CD14-positive monocyte (primary cell): ENCODE measurements at regions not wholly inside any gene's neighbourhood (a gene's known extent, or its start where the extent isn't known, plus 50 kb on each side); places are given as distances from the start of the nearest gene placed in this dataset.

Source experiments
- DNase-seq, 3 donors: peaks; one replicate each; pipeline ENCODE4 v3.0.0-alpha.2; 2011 to 2022
- H2AFZ ChIP-seq: 2 replicates; pipeline ENCODE4 v1.6.0; 2012; ENCODE audit warnings: mild to moderate bottlenecking, low read depth, low read length, inconsistent platforms; ENCODE audit not compliant: insufficient read depth, poor library complexity, severe bottlenecking
- H3K27ac ChIP-seq, 2 donors: 1 replicate in 1 of 2; 2 replicates in 1 of 2; pipeline ENCODE4 v1.5.1; 2012 to 2013; ENCODE audit warnings: low read length in 2 of 2, control low read depth in 1 of 2, inconsistent platforms in 1 of 2, low read depth in 1 of 2, mild to moderate bottlenecking in 1 of 2
- H3K27me3 ChIP-seq, 2 donors: one replicate each; pipeline versions ENCODE4 v1.6.0 to v1.6.1; 2011 to 2013; ENCODE audit warnings: low read length in 2 of 2; ENCODE audit not compliant: control insufficient read depth in 2 of 2, insufficient read depth in 2 of 2
- H3K36me3 ChIP-seq, 2 donors: replicated peaks in 1 of 2; 1 replicate in 1 of 2; 2 replicates in 1 of 2; pipeline versions ENCODE4 v1.5.1 to v1.6.1; 2012 to 2013; ENCODE audit warnings: low read length in 2 of 2, control low read depth in 1 of 2, inconsistent platforms in 1 of 2, mild to moderate bottlenecking in 1 of 2; ENCODE audit not compliant: insufficient read depth in 2 of 2, control insufficient read depth in 1 of 2
- H3K4me1 ChIP-seq, 2 donors: 1 replicate in 1 of 2; 2 replicates in 1 of 2; pipeline versions ENCODE4 v1.5.1 to v1.6.1; 2012 to 2013; ENCODE audit warnings: low read length in 2 of 2, control low read depth in 1 of 2, inconsistent platforms in 1 of 2, mild to moderate bottlenecking in 1 of 2, moderate library complexity in 1 of 2; ENCODE audit not compliant: insufficient read depth in 2 of 2, control insufficient read depth in 1 of 2
- H3K4me2 ChIP-seq: replicated peaks from 2 replicates; pipeline ENCODE3; 2012; ENCODE audit warnings: low read length, moderate library complexity, mild to moderate bottlenecking; ENCODE audit not compliant: poor library complexity, severe bottlenecking; ENCODE audit errors: extremely low read depth
- H3K4me3 ChIP-seq, 3 experiments: fragments of 200-600 bp in 1 of 3; sonication (generic) in 1 of 3; replicated peaks in 1 of 3; 1 replicate in 2 of 3; 2 replicates in 1 of 3; pipeline ENCODE4 v1.5.1; 2011 to 2013; ENCODE audit warnings: low read length in 3 of 3, mild to moderate bottlenecking in 3 of 3, control low read depth in 2 of 3, low read depth in 2 of 3, inconsistent platforms in 1 of 3, moderate library complexity in 1 of 3
- H3K79me2 ChIP-seq: 2 replicates; pipeline ENCODE4 v1.6.0; 2012; ENCODE audit warnings: mild to moderate bottlenecking, control low read depth, inconsistent platforms, low read length, moderate library complexity; ENCODE audit not compliant: insufficient read depth
- H3K9ac ChIP-seq: 2 replicates; pipeline ENCODE4 v1.6.0; 2017; ENCODE audit warnings: low read length, mild to moderate bottlenecking; ENCODE audit not compliant: insufficient read depth, poor library complexity, severe bottlenecking
- H3K9me3 ChIP-seq, 2 donors: replicated peaks in 1 of 2; 1 replicate in 1 of 2; 2 replicates in 1 of 2; pipeline versions ENCODE4 v1.5.1 to v1.6.1; 2012 to 2013; ENCODE audit warnings: low read length in 2 of 2, control low read depth in 1 of 2; ENCODE audit not compliant: control insufficient read depth in 1 of 2, insufficient read depth in 1 of 2
- H4K20me1 ChIP-seq: 2 replicates; pipeline ENCODE4 v1.6.0; 2012; ENCODE audit warnings: mild to moderate bottlenecking, low read length, control low read depth, moderate library complexity; ENCODE audit not compliant: insufficient read depth
- H3K27ac Mint-ChIP-seq, 7 donors: one replicate each; pipeline ENCODE4 v1.8.0; 2020; ENCODE audit warnings: mild to moderate bottlenecking in 7 of 7, mixed read lengths in 7 of 7, moderate library complexity in 6 of 7, inconsistent platforms in 2 of 7
- H3K27me3 Mint-ChIP-seq, 3 donors: one replicate each; pipeline ENCODE4 v1.8.0; 2021 to 2022; ENCODE audit warnings: low read depth in 3 of 3, mild to moderate bottlenecking in 3 of 3, mixed read lengths in 3 of 3, moderate library complexity in 3 of 3, inconsistent platforms in 1 of 3
- H3K36me3 Mint-ChIP-seq, 2 donors: one replicate each; pipeline ENCODE4 v1.8.0; 2020; ENCODE audit warnings: mixed read lengths in 2 of 2, inconsistent platforms in 1 of 2, mild to moderate bottlenecking in 1 of 2
- H3K4me1 Mint-ChIP-seq: one replicate; pipeline ENCODE4 v1.8.0; 2020; ENCODE audit warnings: mild to moderate bottlenecking, mixed read lengths
- H3K4me3 Mint-ChIP-seq, 2 donors: one replicate each; pipeline ENCODE4 v1.8.0; 2020; ENCODE audit warnings: mild to moderate bottlenecking in 2 of 2, mixed read lengths in 2 of 2, moderate library complexity in 1 of 2
- H3K9me3 Mint-ChIP-seq, 7 donors: one replicate each; pipeline ENCODE4 v1.8.0; 2020 to 2022; ENCODE audit warnings: mixed read lengths in 7 of 7, mild to moderate bottlenecking in 6 of 7, moderate library complexity in 6 of 7, inconsistent platforms in 2 of 7
- WGBS: methylation state at CpG from one replicate; pipeline ENCODE4 v1.1.5; 2013; ENCODE audit warnings: missing lambda C conversion rate; ENCODE audit not compliant: insufficient coverage; 5-methylcytosine and 5-hydroxymethylcytosine counted together
- intact Hi-C, 2 donors: fragments of 100-400 bp; cut with micrococcal nuclease; formaldehyde crosslinking; loops; one replicate each; pipeline versions ENCODE4 v1.15.0 to v1.15.1; 2023
- TF ChIP-seq, protein P1 (sequence below): fragments of 200-600 bp; IDR thresholded peaks from one replicate; pipeline ENCODE4 v1.8.0; 2022; ENCODE audit warnings: antibody characterized with exemption, mild to moderate bottlenecking

DNA sequence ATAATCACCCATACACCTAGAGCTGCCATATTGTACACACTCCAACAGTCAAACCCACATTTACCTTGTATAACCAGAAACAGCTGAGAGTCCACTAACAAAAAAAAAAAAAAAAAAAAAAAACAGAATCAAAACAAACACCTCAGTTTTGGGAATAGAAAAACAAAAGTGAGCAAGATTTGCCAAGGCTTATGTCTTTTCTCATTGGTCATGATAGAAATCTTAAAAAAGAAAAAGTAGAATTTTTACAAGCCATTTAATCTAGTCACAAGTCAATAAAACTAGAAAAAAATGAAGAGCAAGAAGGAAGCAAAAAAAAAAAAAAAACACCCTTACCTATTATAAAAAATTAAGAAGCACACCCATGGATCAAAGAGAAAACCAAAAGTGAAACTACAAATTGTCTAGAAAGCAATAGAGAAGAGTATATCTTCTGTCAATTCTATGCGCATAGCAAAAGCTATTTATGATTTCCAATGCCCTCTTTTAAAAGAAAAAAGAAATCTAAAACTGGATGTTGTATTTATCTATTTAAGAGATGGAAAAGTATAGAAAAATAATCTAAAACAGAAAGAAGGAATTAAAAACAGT lies 113.2 kb upstream of the GALNT2 start:
- Histone ChIP-seq H3K4me1 (no peaks in the 10 kb centered on the region), H4K20me1 (no peaks in the 10 kb centered on the region), H3K4me3 (no peak overlapping the region), H3K27ac (no peak overlapping the region), H3K79me2 (no peaks in the 10 kb centered on the region), H3K9ac (no peak overlapping the region), H2AFZ (no peak overlapping the region), H3K4me2 (no peak overlapping the region), H3K9me3 (no peaks in the 10 kb centered on the region), H3K36me3 (no peaks in the 10 kb centered on the region), H3K27me3 (no peaks in the 10 kb centered on the region)
- TF ChIP-seq, protein P1, sequence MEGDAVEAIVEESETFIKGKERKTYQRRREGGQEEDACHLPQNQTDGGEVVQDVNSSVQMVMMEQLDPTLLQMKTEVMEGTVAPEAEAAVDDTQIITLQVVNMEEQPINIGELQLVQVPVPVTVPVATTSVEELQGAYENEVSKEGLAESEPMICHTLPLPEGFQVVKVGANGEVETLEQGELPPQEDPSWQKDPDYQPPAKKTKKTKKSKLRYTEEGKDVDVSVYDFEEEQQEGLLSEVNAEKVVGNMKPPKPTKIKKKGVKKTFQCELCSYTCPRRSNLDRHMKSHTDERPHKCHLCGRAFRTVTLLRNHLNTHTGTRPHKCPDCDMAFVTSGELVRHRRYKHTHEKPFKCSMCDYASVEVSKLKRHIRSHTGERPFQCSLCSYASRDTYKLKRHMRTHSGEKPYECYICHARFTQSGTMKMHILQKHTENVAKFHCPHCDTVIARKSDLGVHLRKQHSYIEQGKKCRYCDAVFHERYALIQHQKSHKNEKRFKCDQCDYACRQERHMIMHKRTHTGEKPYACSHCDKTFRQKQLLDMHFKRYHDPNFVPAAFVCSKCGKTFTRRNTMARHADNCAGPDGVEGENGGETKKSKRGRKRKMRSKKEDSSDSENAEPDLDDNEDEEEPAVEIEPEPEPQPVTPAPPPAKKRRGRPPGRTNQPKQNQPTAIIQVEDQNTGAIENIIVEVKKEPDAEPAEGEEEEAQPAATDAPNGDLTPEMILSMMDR, result no peak
- intact Hi-C loops, result no loop called here
- no peaks in the 10 kb centered on the region for H3K36me3 Mint-ChIP-seq
- H3K4me1 Mint-ChIP-seq, result peaks cover 5% of the 10 kb centered on the region
- no peak overlapping the region for H3K4me3 Mint-ChIP-seq
- no peak for DNase-seq
- no peak overlapping the region for H3K27ac Mint-ChIP-seq
- H3K27me3 Mint-ChIP-seq, result peaks cover 0 to 5% (median 4%) of the 10 kb centered on the region in 3 donors
- no CpG with 5 or more reads among the region's 1 CpG for WGBS
- peaks cover 0 to 10% (median 3%) of the 10 kb centered on the region in 7 donors for H3K9me3 Mint-ChIP-seq

DNA sequence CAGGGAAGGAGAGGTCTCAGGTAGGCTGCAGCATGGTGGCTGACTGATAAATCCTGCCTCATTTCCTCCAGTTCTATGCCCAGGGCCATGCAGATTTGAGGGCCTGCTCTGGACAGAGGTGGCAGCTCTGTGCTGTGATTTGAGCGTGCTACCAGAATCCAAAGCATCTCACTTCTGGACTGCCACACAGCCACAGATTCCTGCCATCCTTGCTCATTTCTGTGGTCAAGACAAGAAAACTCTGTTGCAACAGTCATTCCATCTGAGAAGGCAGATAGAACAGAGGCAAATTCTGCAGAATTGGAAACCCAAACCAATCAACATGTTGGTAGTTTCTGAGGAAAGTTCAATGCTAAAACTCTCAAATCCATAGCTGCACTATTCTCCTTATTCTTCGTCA lies 102.8 kb upstream of the GALNT2 start:
- Histone ChIP-seq H3K79me2 (no peaks in the 10 kb centered on the region), H4K20me1 (no peaks in the 10 kb centered on the region), H3K9ac (no peak overlapping the region), H3K4me3 (no peak overlapping the region), H2AFZ (no peak overlapping the region), H3K4me1 (no peaks in the 10 kb centered on the region), H3K9me3 (no peaks in the 10 kb centered on the region), H3K36me3 (no peaks in the 10 kb centered on the region), H3K27ac (no peak overlapping the region), H3K4me2 (no peak overlapping the region), H3K27me3 (peaks cover 2 to 3% of the 10 kb centered on the region in 2 donors)
- Mint-ChIP-seq H3K36me3 (no peaks in the 10 kb centered on the region), H3K4me1 (no peaks in the 10 kb centered on the region), H3K4me3 (no peak overlapping the region), H3K27me3 (peaks cover 7 to 20% (median 14%) of the 10 kb centered on the region in 3 donors), H3K9me3 (peaks cover 0 to 8% (median 3%) of the 10 kb centered on the region in 7 donors), H3K27ac (no peak overlapping the region)
- 100% methylated on average over 1 of the region's 2 CpGs for WGBS
- DNase-seq, result no peak
- intact Hi-C loops, result no loop called here
- TF ChIP-seq, protein P1, result no peak
